SK-N-SH (cell line): ENCODE measurements at regions not wholly inside any gene's neighbourhood (a gene's known extent, or its start where the extent isn't known, plus 50 kb on each side); places are given as distances from the start of the nearest gene placed in this dataset.

Source experiments
- CTCF ChIA-PET: fragments of 300-600, 350-600 bp; formaldehyde crosslinking; extraction: SDS; loops from one replicate; lab custom pipeline; 2021; lab: Yijun Ruan, JAX
- POLR2A ChIA-PET: fragments of 350-600 bp; sonication (Branson Sonifier 250); formaldehyde crosslinking; extraction: SDS; loops from one replicate; lab custom pipeline; 2020; ENCODE audit warnings: antibody characterized with exemption, inconsistent platforms; lab: Yijun Ruan, JAX
- DNase-seq: peaks from one replicate; pipeline ENCODE4 v3.0.0; 2012
- H2AFZ ChIP-seq: fragments of 200-600 bp; sonication (generic); 2 replicates; pipeline ENCODE4 v1.8.1; 2016; ENCODE audit warnings: antibody characterized with exemption, mild to moderate bottlenecking, low read depth
- H3F3A ChIP-seq: fragments of 200-600 bp; sonication (generic); replicated peaks from 2 replicates; pipeline ENCODE3; 2016; ENCODE audit warnings: antibody characterized with exemption, mild to moderate bottlenecking; ENCODE audit not compliant: insufficient read depth
- H3K27ac ChIP-seq, 2 experiments: fragments of 200-500 bp in 1 of 2; fragments of 200-600 bp in 1 of 2; sonication (Bioruptor generic) in 1 of 2; sonication (generic), shearing (Covaris generic) in 1 of 2; 2 replicates each; pipeline versions ENCODE4 v1.5.1 to v1.6.1; 2014 to 2016; ENCODE audit warnings: low read depth in 2 of 2, inconsistent platforms in 1 of 2, low read length in 1 of 2, mild to moderate bottlenecking in 1 of 2, mixed read lengths in 1 of 2
- H3K27me3 ChIP-seq: fragments of 200-600 bp; sonication (generic), shearing (Covaris generic); 2 replicates; pipeline ENCODE4 v1.6.1; 2016; ENCODE audit warnings: mixed run types; ENCODE audit not compliant: insufficient read depth
- H3K36me3 ChIP-seq, 2 experiments: fragments of 200-500 bp in 1 of 2; fragments of 200-600 bp in 1 of 2; sonication (Bioruptor generic) in 1 of 2; sonication (generic) in 1 of 2; replicated peaks in 1 of 2; 2 replicates each; pipeline versions ENCODE3 to v1.5.1; 2014 to 2016; ENCODE audit warnings: low read length in 1 of 2, mild to moderate bottlenecking in 1 of 2; ENCODE audit not compliant: insufficient read depth in 2 of 2, control insufficient read depth in 1 of 2
- H3K4me1 ChIP-seq, 2 experiments: fragments of 200-500 bp in 1 of 2; fragments of 200-600 bp in 1 of 2; sonication (Bioruptor generic) in 1 of 2; sonication (generic), shearing (Covaris generic) in 1 of 2; 2 replicates each; pipeline versions ENCODE4 v1.5.1 to v1.6.1; 2014 to 2016; ENCODE audit warnings: low read depth in 1 of 2, low read length in 1 of 2, mixed run types in 1 of 2; ENCODE audit not compliant: insufficient read depth in 2 of 2, control insufficient read depth in 1 of 2
- H3K4me2 ChIP-seq: fragments of 200-600 bp; sonication (generic), shearing (Covaris generic); 2 replicates; pipeline ENCODE4 v1.6.1; 2017; ENCODE audit warnings: mixed run types
- H3K4me3 ChIP-seq, 2 experiments: fragments of 200-500 bp in 1 of 2; fragments of 200-600 bp in 1 of 2; sonication (Bioruptor generic) in 1 of 2; sonication (generic), shearing (Covaris generic) in 1 of 2; 2 replicates each; pipeline versions ENCODE4 v1.5.1 to v1.8.1; 2014 to 2016; ENCODE audit warnings: low read depth in 2 of 2, inconsistent platforms in 1 of 2, low read length in 1 of 2, mild to moderate bottlenecking in 1 of 2, mixed read lengths in 1 of 2, moderate library complexity in 1 of 2
- H3K79me2 ChIP-seq: fragments of 200-600 bp; sonication (generic); 2 replicates; pipeline ENCODE4 v1.8.1; 2017; ENCODE audit warnings: mild to moderate bottlenecking; ENCODE audit not compliant: insufficient read depth
- H3K9ac ChIP-seq: fragments of 200-600 bp; sonication (generic); 2 replicates; pipeline ENCODE4 v1.6.1; 2017; ENCODE audit warnings: mixed run types
- H3K9me2 ChIP-seq: fragments of 200-600 bp; sonication (generic); 2 replicates; pipeline ENCODE4 v1.6.1; 2017; ENCODE audit warnings: mixed run types
- H3K9me3 ChIP-seq: fragments of 200-600 bp; sonication (generic); 2 replicates; pipeline ENCODE4 v1.6.1; 2017; ENCODE audit warnings: mixed run types, mild to moderate bottlenecking, moderate library complexity
- H4K20me1 ChIP-seq: fragments of 200-600 bp; sonication (generic); 2 replicates; pipeline ENCODE4 v1.6.1; 2017; ENCODE audit warnings: mild to moderate bottlenecking, mixed run types; ENCODE audit not compliant: insufficient read depth
- ELF1 ChIP-seq: IDR thresholded peaks from 2 replicates; pipeline ENCODE4 v1.4.0; 2012
- GATA2 ChIP-seq: sonication (generic); formaldehyde crosslinking; IDR thresholded peaks from 2 replicates; pipeline ENCODE4 v1.5.0; 2020; ENCODE audit warnings: mild to moderate bottlenecking, missing genetic modification reagents
- MEF2A ChIP-seq: IDR thresholded peaks from 2 replicates; pipeline ENCODE4 v1.4.0; 2012; ENCODE audit warnings: low read depth, borderline replicate concordance
- NRF1 ChIP-seq: IDR thresholded peaks from 2 replicates; pipeline ENCODE4 v1.6.1; 2012; ENCODE audit warnings: low read depth, mild to moderate bottlenecking, low read length
- REST ChIP-seq: IDR thresholded peaks from 2 replicates; pipeline ENCODE4 v1.6.1; 2012; ENCODE audit warnings: mild to moderate bottlenecking, low read depth, low read length, moderate library complexity
- SIN3A ChIP-seq: IDR thresholded peaks from 2 replicates; pipeline ENCODE4 v1.6.1; 2012; ENCODE audit warnings: low read depth, mild to moderate bottlenecking, low read length, moderate library complexity, borderline replicate concordance
- TAF1 ChIP-seq: IDR thresholded peaks from 2 replicates; pipeline ENCODE4 v1.6.1; 2012; ENCODE audit warnings: low read depth, mild to moderate bottlenecking, low read length, moderate library complexity, borderline replicate concordance
- YY1 ChIP-seq: IDR thresholded peaks from 2 replicates; pipeline ENCODE4 v1.4.0; 2012; ENCODE audit warnings: low read depth, mild to moderate bottlenecking
- WGBS: methylation state at CpG from one replicate; pipeline ENCODE4 v1.1.6; 2017; ENCODE audit warnings: low lambda C conversion rate; 5-methylcytosine and 5-hydroxymethylcytosine counted together
- TF ChIP-seq, protein P1 (sequence below): fragments of 150-350 bp; IDR thresholded peaks from 2 replicates; pipeline ENCODE4 v1.6.1; 2017; ENCODE audit warnings: antibody characterized with exemption, low read length, low read depth, borderline replicate concordance
- TF ChIP-seq, protein P2 (sequence below): fragments of 150-350 bp; IDR thresholded peaks from 2 replicates; pipeline ENCODE4 v1.6.1; 2016; ENCODE audit warnings: mild to moderate bottlenecking, low read depth, low read length
- TF ChIP-seq, protein P3 (sequence below): fragments of 200-600 bp; sonication (generic); IDR thresholded peaks from 2 replicates; pipeline ENCODE4 v1.6.1; 2017; ENCODE audit warnings: antibody characterized with exemption, mild to moderate bottlenecking, moderate library complexity
- TF ChIP-seq, protein P4 (sequence below): IDR thresholded peaks from 2 replicates; pipeline ENCODE4; 2012

GRCh38 chr11:130622141-130622542, 173.7 kb downstream of the ADAMTS15 start:
- POLR2A ChIA-PET: no interaction called here
- TF ChIP-seq, protein P1, sequence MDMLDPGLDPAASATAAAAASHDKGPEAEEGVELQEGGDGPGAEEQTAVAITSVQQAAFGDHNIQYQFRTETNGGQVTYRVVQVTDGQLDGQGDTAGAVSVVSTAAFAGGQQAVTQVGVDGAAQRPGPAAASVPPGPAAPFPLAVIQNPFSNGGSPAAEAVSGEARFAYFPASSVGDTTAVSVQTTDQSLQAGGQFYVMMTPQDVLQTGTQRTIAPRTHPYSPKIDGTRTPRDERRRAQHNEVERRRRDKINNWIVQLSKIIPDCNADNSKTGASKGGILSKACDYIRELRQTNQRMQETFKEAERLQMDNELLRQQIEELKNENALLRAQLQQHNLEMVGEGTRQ: no peak
- TF ChIP-seq, protein P2, sequence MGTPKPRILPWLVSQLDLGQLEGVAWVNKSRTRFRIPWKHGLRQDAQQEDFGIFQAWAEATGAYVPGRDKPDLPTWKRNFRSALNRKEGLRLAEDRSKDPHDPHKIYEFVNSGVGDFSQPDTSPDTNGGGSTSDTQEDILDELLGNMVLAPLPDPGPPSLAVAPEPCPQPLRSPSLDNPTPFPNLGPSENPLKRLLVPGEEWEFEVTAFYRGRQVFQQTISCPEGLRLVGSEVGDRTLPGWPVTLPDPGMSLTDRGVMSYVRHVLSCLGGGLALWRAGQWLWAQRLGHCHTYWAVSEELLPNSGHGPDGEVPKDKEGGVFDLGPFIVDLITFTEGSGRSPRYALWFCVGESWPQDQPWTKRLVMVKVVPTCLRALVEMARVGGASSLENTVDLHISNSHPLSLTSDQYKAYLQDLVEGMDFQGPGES: no peak
- TF ChIP-seq, protein P3, sequence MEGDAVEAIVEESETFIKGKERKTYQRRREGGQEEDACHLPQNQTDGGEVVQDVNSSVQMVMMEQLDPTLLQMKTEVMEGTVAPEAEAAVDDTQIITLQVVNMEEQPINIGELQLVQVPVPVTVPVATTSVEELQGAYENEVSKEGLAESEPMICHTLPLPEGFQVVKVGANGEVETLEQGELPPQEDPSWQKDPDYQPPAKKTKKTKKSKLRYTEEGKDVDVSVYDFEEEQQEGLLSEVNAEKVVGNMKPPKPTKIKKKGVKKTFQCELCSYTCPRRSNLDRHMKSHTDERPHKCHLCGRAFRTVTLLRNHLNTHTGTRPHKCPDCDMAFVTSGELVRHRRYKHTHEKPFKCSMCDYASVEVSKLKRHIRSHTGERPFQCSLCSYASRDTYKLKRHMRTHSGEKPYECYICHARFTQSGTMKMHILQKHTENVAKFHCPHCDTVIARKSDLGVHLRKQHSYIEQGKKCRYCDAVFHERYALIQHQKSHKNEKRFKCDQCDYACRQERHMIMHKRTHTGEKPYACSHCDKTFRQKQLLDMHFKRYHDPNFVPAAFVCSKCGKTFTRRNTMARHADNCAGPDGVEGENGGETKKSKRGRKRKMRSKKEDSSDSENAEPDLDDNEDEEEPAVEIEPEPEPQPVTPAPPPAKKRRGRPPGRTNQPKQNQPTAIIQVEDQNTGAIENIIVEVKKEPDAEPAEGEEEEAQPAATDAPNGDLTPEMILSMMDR: no peak
- TF ChIP-seq MEF2A (no peak), TAF1 (no peak), NRF1 (no peak), ELF1 (no peak), GATA2 (CRISPR knock-in tag) (no peak), SIN3A (no peak), REST (no peak), YY1 (no peak)
- TF ChIP-seq, protein P4, sequence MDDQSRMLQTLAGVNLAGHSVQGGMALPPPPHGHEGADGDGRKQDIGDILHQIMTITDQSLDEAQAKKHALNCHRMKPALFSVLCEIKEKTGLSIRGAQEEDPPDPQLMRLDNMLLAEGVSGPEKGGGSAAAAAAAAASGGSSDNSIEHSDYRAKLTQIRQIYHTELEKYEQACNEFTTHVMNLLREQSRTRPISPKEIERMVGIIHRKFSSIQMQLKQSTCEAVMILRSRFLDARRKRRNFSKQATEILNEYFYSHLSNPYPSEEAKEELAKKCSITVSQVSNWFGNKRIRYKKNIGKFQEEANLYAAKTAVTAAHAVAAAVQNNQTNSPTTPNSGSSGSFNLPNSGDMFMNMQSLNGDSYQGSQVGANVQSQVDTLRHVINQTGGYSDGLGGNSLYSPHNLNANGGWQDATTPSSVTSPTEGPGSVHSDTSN: no peak
- TF ChIP-seq, all 33 proteins: peak for 0
- WGBS: 65% methylated on average over 5 of the region's 5 CpGs

More at GRCh38 chr11:130622141-130622542, 173.7 kb downstream of the ADAMTS15 start:
- no peak for DNase-seq
- Histone ChIP-seq H3K4me1 (no peaks in the 10 kb centered on the region), H3K27ac (no peak overlapping the region), H3K4me3 (no peak overlapping the region), H3K9ac (no peak overlapping the region), H4K20me1 (no peaks in the 10 kb centered on the region), H3K27me3 (no peaks in the 10 kb centered on the region), H3F3A (no peaks in the 10 kb centered on the region), H2AFZ (no peak overlapping the region), H3K79me2 (no peaks in the 10 kb centered on the region), H3K9me2 (no peaks in the 10 kb centered on the region), H3K4me2 (no peak overlapping the region), H3K36me3 (no peaks in the 10 kb centered on the region), H3K9me3 (no peaks in the 10 kb centered on the region; the same call in 1 of the 2 replicates)
- CTCF ChIA-PET: interaction anchor here (1.0 to 1.1 kb wide), 2 partner anchors 188 to 240 kb away, joined by 3 to 4 read pairs; no protein-coding TSS in a partner anchor
